Choroid plexus epithelial cell (primary cell): ENCODE measurements at regions not wholly inside any gene's neighbourhood (a gene's known extent, or its start where the extent isn't known, plus 50 kb on each side); places are given as distances from the start of the nearest gene placed in this dataset.
A peak's percentile ranks its signal among the peaks of the same experiment; 100 is the strongest.

ENCODE experiments used
- DNase-seq: peaks from one replicate; pipeline ENCODE4 v3.0.0-alpha.2; 2010; ENCODE audit warnings: low read depth
- H3K4me3 ChIP-seq: 2 replicates; pipeline ENCODE4 v1.5.1; 2011; ENCODE audit warnings: low read depth, mild to moderate bottlenecking, control low read depth, low read length, moderate library complexity
- TF ChIP-seq, protein P1 (sequence below): conservative IDR thresholded peaks from 2 replicates; pipeline ENCODE4 v1.5.1; 2011; ENCODE audit warnings: low read depth, mild to moderate bottlenecking, control low read depth, inconsistent platforms, low read length, moderate library complexity

DNA sequence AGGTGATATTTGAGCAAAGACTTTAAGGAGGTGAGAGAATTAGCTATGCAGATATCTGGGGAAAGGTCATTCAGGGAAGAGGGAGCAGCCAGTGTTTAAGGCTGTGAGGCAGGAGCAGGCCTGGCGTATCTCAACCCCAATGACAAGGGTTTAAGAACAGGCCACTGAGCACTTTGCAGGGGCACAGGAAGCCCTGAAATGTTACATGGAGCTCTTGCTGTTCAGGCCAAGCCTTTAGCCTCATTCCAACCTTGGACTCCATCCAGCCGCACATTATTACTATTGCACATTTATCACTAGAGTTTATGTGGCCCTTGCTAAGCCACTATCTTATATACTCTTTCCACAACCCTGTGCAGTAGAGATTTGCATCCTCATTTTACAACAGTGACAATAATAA, 114.0 kb downstream of the EFNB1 start:
- TF ChIP-seq, protein P1, sequence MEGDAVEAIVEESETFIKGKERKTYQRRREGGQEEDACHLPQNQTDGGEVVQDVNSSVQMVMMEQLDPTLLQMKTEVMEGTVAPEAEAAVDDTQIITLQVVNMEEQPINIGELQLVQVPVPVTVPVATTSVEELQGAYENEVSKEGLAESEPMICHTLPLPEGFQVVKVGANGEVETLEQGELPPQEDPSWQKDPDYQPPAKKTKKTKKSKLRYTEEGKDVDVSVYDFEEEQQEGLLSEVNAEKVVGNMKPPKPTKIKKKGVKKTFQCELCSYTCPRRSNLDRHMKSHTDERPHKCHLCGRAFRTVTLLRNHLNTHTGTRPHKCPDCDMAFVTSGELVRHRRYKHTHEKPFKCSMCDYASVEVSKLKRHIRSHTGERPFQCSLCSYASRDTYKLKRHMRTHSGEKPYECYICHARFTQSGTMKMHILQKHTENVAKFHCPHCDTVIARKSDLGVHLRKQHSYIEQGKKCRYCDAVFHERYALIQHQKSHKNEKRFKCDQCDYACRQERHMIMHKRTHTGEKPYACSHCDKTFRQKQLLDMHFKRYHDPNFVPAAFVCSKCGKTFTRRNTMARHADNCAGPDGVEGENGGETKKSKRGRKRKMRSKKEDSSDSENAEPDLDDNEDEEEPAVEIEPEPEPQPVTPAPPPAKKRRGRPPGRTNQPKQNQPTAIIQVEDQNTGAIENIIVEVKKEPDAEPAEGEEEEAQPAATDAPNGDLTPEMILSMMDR, result no peak
- H3K4me3 ChIP-seq, result no peak overlapping the region
- DNase-seq, result no peak

DNA sequence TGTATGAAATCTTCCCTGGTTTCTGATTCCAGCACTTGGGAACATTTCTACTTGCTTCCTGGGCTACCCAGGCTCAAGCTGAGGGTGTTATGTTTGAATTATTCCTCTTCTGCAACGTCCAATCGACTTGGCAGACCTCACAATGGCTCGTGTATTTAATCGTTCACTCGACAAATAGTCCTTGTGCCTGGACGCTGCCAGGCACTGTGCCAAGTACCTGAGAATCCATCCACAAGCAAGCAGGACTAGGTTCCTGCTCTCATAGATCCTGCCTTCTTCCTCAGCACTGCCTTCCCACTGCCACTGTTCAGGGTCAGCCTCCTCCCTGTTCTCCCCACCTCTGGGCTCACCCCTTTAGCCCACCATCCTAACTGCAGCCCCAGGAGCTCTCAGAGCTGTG, 113.3 kb downstream of the EFNB1 start:
- no peak for DNase-seq
- no peak overlapping the region for H3K4me3 ChIP-seq
- TF ChIP-seq, protein P1, result no peak

DNA sequence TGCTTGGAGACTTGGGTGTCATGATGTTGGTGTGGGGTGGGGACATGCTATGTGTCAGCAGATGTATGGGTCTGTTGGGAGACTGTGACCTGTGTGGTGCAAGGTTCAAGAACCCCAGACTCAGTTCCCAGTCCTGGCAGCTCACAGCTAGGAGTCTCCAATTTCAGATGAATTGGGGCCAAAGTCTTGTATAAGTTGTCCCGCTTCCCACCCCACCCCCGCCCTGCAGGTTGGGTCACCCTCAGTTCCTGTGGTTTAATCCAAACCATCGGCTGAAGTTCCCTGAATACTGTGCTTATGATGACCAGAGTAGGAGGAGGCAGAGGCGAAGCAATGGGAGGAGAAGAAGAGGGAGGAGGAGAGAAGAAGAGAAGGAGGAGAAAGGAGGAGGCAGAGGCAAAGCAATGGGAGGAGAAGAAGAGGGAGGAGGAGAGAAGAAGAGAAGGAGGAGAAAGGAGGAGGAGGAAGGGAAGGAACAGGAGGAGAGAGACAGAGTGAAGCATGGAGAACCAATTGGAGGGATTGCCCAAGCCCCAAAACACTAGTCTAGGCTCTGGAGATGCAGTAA, 112.6 kb downstream of the EFNB1 start:
- TF ChIP-seq, protein P1, result no peak
- no peak overlapping the region for H3K4me3 ChIP-seq
- peak; percentile 35 for DNase-seq

DNA sequence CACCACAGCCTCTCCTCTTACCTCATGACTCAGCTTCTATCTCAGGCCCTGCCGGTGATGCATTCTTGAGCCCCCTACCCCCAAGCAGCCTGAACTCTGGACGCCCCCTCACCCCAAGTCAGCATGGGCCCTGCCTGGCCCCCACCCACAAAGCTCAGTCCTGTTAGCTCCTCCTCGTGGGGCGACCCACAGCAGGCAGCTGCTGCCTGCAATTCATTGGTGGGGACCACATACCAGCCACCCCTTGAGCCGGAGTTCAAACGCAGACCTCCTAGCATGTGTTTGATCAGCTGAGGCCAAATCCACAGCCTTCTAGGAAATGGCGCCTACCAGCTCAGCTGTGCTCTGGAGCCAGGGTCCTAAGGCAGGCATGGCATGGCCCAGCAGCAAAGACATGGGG, 111.8 kb downstream of the EFNB1 start:
- DNase-seq, result peak; percentile 48
- TF ChIP-seq, protein P1, result no peak
- H3K4me3 ChIP-seq, result no peak overlapping the region

DNA sequence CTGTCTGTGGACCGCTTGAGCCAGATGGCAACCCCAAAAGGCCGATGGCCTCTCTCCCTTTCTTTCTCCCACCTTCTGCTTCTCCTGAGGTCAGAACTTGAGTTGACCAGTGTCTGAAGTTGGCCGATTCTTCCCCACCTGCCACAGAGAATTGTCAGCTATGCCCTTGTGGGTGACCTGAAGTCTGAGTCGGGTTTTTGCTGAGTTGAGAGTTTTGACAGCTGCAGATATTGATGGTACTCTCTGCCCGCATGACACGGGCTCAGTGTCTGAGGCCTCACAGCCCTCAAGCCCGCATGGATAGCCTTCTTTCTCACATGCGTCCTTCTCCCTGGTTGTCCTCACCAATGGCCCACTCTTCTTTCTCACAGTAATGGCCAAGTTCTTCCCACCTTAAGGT, 111.0 kb downstream of the EFNB1 start:
- no peak overlapping the region for H3K4me3 ChIP-seq
- DNase-seq, result no peak
- TF ChIP-seq, protein P1, result no peak

DNA sequence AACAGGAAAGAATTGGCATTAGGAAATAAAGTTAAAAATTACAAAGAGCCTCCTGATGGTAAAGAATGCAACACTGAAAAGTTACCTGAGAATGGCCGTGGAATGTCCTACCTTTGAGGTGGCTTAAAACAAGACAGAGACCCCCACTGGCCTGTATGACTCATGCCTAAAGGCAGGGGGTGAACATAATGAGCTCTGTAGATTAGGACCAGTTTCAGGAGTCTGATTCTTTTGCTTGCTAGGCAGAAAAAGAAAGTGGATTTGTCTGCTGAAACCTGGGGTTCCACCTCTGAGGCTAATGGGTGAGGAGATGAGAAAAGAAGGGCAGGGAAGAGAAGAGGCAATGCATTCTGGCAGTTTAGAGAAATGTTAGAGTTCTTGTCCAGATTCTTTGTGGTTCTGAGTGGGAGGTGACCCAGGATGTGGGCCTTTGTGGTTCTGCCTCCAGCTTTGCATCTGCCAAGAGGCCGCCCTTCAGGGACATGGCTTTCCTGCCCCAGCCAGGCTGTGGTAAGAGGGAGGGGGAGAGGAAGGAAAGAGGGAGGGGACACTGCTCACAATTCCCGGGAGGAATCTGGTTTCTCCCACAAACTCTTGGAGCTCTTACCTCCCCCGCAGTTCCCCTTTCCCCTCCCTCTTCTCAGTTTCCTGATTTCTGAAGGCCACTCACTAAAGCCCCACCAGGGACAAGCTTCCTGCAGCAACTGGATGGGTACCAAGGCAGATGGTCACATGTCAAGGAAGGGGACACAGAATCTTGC, 109.6 kb downstream of the EFNB1 start:
- peak; percentile 40 for DNase-seq
- H3K4me3 ChIP-seq, result no peak overlapping the region
- TF ChIP-seq, protein P1, result no peak

DNA sequence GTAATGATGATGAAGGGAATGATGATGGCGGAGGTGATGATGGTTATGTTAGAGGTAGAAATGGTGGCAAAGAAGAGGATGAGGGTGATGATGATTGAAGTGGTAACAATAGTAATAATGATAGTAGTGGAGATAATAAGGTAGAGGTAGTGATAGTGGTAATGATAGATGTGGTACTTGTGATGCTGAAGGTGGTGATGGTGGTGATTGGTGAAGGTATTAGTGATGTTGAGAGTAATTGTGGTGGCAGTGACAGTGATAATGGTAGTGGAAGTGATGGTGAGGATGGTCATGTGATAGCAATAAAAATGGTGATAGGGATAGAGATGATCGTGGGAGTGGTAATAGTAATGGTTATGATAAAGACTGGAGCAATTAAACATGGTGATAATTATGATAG, 108.8 kb downstream of the EFNB1 start:
- TF ChIP-seq, protein P1, result no peak
- DNase-seq, result no peak
- H3K4me3 ChIP-seq, result no peak overlapping the region
